NCI-H146 treated with DMSO at 0.1 percent for 48 hours (cell line): ENCODE measurements at regions not wholly inside any gene's neighbourhood (a gene's known extent, or its start where the extent isn't known, plus 50 kb on each side); places are given as distances from the start of the nearest gene placed in this dataset.
A peak's percentile ranks its signal among the peaks of the same experiment; 100 is the strongest.
"Not testable (repeated sequence)": the region's sequence is repeated elsewhere in the genome, so short reads cannot be mapped to it uniquely, and the experiment has no call there.

Source experiments
- DNase-seq: peaks from one replicate; lab custom pipeline; 2025; ENCODE audit not compliant: unreplicated experiment; lab: John Stamatoyannopoulos, UW

DNA sequence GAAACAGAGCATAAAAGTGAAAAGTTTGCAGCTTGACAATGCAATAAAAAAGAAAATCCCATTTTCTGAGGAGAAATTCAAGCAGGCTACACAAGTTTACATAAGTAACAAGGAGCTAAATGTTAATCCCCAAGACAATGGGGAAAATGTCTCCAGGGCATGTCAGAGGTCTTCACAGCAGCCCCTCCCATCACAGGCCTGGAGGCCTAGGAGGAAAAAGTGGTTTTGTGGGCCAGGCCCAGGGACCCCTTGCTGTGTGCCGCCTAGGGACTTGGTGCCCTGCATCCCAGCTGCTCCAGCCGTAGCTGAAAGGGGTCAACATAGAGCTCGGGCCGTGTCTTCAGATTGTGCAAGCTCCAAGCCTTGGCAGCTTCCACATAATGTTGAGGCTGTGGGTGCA is 186.7 kb upstream of the MAP3K1 start:
- not testable (repeated sequence) for DNase-seq

DNA sequence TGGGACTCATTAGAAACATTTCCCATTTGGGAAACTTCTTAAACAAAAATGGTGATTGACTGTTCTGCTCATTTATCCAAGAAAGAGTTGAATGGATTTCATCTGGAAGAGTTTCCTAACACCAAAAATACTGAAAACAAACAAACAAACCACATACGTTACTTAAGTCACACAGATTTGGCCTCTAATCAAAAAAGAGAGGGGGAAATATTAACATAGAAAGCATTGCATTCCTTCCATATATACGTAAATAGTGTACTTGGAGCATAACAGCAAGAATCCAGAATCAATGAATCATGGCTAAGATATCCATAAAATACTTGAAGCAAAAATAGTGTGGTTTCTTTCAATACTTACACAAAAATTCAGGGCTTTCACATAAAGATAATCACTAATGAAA is 189.8 kb upstream of the MAP3K1 start:
- DNase-seq = no peak

DNA sequence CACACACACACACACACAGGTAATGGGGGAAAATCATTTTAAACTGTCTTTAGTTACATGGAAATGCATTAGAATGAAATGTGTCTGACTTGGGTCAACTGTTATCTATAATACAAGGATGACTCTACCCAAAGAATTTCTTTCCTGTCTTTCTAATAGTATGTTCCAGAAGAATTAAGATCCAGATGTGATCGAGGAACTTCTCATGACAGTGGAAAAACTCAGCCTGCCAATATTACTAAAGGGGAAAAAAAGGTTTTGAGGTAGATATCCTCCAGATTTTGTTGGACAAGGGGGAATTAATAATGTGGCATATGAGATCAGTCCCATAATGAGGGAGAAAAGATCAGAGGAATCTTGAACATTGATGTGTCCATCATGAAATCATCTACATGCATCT is 190.6 kb upstream of the MAP3K1 start:
- DNase-seq = no peak

DNA sequence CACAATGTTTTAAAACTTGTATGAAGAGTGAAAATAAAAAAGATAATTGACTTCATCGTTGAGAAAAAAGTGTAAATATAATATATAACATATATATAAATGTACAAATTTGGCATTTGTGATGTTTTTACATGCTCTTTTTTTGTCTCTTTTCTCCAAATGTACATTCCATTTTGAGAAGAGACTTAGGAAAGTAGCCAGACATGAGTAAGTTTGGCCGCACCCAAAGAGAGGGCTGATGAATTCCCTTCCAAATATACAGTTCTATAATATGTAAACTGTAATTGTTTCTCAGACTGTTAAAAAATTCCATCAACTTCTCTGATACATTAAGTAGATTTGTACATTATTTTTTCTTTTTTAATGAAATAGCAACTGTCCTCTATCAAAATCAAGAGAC is 193.2 kb upstream of the MAP3K1 start:
- no peak for DNase-seq

DNA sequence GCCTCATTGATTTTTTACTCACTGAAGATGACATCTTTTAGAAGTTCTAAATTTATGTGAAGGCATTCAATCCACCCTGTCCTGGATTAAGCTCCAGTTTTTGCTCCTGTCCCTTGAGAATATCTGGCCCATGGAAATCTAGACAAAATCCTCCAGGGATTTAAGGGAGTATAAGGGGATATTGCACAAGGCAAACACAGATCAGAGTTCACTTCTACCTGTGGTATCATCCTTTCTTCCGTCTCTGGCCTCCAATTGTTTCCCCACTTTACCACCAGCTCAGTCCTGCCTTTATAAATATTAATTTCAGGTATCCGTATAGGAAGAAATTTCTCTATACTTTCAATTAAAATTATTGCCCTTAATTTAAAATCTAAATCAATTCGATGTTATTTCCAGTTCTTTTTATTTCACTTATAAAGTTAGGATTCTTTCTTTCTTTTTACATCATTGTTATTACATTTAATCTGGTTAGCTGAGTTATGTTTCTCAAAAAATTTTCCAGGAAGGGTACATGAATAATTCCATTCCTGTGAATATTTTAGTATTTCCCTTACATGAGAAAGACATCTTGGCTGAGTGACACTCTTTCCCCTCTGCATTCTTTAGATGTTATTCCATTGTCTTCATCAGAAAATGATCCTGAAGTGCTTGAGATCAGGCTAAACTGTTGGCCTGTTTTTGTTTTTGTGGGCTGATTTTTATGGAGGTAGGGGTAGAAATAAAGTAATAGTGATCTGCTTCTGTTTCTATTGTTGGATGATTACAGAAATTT is 194.3 kb upstream of the MAP3K1 start:
- DNase-seq = no peak

DNA sequence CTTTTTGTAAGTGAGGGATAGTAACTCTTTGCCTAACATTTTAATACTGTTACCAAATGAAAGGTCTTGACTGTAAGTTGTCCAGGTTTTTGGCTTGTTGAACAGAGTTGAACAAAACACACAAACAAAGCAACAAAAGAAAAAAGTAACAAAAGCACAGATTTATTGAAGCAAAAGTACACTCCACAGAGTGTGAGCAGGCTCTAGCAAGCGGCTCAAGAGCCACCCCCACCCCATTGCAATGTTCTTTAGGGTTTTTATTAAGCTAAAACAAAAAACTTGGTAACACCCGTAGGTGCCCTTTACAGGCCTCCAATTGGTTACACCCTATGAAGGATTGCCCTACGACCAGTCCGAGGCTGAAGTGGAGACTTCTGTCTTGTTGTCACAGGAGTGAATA is 197.4 kb upstream of the MAP3K1 start:
- DNase-seq = no peak

DNA sequence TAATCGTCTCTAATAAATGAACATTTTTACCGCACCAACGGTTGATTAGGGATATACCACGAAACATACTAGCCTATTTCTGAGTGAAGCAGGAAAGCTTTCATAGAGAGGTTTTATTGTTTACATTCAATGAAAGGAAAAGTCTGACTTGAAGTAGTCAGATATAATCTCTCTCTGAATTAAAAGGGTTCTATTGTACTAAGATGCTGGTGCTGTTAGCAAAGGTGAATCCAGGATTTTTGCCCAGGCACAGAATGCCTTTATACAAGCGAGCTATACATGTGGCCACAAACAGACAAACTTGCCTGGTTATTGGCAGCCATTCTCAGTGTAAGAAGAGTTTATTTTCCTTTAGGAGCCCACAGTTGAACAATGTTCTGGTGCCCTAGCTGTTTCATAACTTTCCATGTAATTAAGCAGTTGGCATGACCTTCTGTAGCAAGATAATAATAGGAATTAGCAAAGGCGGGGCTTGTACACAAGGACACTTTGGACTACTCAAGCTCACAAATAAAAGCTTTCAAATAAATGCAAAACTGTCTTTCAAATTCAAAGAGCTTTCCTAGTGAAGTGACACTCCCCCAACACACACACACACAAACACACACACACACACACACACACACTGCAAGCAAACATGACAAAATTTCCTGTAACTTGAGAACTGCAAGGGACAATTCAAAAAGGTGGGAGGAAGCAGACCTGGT is 198.7 kb upstream of the MAP3K1 start:
- DNase-seq = peak; percentile 40

DNA sequence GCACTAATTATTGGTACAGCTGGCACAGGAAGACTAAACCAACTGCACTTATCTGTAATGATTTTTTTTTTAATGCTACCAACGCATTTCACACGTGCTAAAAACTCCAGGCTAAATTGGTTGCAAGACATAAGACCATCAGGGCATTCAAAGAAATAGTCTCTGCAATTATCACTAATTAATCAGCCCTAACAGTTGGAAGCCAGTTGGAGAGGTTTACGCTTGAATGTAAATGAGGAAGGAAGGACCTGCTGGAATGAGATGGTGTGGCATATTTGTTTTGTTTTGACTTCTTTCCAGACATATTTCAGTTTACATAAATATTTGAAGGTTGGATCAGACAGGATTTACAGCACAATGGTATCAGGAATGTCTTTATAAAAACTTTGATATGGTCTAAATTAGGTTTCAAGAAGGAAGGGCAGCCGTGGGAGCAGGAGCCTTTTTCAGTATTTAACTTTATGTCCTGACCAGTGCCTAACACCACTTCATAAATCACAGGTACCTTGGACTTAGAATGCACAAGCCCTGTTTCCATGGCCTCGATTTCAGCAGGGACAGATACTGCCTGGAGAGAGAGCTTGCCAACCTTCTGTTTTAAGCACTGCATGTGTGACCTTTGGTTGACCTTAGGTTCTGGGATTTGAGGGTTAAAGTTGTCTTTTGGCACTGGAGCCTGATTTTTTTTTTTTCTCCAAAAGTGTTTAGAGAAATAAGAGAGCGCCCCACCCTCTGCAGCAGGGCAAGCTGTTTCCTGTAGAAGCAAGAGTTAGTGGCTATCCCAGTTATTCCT is 199.8 kb upstream of the MAP3K1 start:
- DNase-seq = no peak

DNA sequence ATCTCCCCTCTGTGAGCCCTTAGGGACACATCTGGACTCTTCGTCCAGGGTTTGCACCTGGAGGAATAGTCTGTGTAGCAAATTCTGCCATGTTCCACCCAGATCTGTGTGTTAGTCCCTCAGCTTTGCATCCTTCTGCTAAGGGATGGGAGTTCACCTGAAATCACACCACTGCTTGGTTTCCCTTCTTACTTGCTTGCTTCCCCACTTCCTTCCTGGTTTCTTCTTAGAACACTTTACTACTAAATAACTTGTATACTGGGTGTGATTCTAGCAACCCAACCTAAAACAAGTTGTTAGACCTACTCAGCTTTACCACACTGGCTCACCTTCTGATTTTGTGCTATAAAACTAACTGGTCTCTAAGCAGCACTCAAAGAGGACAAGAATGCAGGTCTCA is 202.6 kb upstream of the MAP3K1 start:
- DNase-seq = no peak

DNA sequence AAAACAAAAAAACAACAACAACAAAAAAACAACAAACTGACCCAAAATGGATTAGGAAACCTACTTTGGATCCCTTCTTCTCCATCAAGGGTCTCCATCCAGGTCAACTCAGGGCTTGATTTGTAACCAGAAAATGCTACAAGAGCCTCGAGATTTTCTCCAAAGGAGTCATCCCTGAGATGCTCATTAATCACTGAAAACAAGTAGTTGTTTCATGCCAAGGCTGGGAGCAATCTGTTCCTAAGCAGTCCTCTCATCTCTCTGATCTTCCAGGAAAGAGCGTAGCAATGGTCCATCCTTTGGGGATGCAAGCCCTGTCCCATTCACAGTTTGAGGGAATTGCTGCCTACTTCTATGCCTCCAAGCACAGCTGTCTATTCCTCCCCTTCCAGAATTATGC is 203.0 kb upstream of the MAP3K1 start:
- DNase-seq = no peak

DNA sequence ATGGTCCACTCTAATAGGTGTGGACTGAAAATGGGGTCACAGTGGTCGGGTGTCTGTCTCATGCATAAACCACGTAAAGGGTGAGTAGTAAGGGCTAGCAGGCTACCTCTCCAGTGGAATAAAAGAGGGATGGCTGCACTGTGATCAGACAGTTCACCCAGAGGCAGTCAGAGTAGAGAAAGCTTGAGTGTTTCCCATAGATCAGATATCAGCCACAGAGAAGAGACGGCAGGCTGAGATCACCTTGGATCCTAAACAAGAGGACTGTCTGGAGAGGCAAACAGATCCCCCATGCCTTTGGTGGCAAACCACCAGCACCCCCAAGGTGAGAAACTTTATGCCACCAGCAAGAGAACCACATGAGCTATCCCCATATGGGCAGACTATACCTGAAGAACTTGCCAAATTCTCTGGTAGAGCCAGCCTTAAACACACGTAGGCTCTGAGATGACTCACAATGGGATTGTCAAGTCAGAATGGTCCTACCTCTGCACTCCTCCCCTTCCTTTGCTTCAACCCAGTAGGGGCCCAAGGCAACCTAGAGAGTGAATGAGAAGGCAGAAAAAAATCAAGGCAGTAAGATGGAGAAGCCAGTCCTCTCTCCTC is 205.2 kb upstream of the MAP3K1 start:
- DNase-seq = no peak

DNA sequence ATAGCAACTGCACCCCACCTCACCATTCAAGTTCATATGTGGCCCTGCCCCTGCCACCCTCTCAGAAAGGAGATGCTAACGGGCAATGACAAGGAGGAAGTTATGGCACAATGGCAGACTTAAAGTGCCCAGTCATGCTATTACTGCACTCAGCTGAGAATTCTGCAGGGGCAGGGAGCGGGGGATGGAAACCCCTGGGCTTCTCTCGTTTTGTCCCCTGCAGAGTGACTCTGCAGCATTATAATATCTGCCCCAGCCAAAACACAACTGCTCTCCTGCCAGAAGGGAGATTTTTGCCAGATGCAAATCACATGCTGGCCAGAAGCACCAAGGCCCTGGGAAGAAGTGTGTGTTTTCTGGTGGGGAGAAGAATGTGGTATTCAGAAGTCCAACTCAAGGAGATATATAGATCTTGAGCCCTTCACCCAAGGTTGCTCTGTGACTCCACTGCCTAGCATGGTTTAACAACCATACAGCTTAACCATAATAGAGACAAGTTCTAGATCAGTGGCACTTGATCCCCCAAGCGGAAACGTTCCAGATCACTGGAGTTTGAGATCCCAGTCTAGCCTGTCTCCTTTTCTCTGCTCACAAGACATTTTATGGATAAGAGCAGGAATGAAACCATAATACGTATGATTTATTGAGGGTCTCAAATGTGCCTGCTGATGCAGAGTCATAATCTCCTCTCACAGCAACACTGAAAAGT is 207.0 kb upstream of the MAP3K1 start:
- no peak for DNase-seq

DNA sequence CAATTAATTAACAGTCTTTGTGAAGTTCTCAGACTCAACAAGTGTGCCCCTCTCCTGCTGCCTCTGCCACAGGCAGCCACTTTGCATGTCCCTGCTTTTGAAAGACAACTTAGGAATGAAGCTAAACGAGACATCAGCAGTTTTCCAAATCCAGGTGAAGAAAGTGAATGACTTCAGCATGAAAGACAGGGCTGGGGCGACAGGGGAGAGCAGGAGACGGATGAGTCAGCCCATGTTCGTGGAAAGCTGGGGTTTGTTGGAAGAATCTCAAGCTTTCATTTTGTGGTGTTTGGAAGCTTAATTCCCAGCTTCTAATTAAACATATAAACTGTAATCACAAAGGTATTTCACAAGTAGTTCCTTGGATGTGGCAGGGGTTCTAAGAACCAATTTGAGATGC is 207.8 kb upstream of the MAP3K1 start:
- no peak for DNase-seq

DNA sequence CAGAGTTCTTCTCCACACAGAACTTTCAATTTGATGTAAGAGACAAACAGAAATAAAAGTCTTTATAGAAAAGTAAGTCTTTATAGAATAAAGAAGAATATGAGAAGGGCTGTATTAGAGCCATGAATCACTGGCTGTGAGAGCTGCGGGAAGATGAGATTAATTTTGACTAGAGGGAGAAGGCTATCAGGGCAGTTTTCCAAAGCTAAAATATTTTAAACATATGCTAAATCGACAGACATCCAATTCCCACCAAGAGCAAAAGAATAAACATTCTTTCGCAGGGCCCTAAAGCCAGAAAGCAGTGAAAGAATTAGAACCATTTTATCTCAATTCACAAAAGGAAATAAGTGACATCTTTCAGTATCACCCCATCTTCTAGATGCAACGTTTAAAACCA is 208.3 kb upstream of the MAP3K1 start:
- DNase-seq = no peak

DNA sequence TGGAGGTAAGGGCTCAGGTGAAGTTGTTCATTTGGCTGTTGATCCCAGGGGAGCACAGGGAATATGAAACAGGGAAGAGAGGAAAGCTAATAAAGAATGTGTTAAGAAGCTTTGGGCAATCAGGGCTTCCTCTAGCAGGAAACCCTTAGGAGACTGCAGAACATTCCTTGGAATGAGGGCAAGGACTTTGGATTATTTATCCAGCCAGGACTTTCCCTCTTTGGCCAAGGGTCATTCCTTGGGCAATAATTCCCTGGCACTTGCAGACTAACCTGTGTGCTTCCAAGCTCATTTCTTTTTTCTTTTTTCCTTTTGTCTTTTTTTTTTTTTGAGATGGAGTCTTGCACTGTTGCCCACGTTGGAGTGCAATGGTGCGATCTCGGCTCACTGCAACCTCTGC is 209.2 kb upstream of the MAP3K1 start:
- no peak for DNase-seq

DNA sequence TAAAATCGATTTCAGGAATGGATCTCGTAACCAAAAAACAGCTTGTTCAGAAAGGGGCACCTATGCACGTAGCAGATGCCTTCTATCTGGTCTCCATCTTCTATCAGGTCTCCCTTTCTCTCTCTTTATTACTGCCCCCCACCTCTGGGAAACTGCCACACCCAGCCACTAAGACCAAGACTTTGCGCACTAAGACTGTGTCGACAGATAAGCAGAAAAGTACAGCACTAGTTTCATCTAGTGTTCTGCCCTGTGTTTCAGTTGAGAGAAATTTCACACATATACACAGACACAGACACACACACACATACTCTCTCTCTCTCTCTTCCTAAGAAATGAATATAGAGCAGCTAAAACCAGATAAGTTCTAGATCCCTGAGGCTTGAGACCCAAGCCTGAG is 210.1 kb upstream of the MAP3K1 start:
- DNase-seq = no peak

DNA sequence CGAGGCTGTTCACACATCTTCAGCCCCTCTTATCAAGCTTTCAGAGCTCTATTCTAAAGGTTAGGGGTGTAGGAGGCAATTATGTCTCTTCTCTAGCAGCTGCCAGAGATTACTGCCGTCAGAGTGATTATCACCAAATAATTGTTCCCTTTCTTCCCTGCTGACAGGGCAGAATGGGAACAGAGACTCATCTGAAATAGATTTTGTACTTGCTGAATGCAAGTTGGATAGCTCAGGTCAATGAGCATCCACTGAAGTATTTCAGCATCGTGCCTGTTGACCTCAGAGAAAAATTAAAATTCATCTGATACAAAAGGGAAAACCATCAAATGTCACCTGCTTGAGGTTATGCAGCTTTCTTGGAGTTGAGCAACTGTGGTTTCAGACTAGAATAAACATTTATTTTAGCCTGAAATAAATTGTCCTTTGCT is 213.7 kb upstream of the MAP3K1 start:
- DNase-seq = peak; percentile 83

DNA sequence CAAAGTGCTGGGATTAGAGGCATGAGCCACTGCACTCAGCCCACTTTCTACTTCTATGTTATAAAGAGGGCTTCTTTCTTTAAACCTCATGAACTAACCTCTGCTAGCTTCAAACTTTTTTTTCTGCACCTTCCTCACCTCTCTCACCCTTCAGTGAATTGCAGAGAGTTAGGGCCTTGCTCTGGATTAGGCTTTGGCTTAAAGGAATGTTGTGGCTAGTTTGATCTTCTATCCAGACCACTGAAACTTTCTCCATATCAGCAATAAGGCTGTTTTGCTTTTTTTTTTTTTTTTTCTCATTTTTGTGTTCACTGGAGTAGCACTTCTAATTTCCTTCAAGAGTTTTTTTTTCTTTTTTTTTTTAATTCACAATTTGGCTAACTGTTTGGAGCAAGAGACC is 216.4 kb upstream of the MAP3K1 start:
- no peak for DNase-seq

DNA sequence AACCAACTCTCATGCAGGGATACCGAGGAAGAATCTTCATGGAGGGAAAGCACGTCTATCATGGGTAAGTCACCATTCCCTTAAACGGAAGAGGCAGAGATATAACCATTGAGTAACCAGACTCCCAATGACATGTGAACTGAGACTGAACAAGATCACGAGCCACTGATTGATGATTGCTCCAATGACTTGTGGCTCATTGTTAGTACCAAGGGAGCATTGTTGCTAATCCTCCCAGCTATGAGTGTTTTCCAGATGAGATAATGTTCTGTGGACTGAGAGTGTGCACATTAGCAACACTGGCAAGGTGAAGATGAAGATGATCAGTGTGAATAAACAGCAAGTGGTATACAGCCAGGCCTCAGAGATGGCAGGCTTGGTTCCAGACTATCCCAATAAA is 219.2 kb upstream of the MAP3K1 start:
- DNase-seq = no peak

DNA sequence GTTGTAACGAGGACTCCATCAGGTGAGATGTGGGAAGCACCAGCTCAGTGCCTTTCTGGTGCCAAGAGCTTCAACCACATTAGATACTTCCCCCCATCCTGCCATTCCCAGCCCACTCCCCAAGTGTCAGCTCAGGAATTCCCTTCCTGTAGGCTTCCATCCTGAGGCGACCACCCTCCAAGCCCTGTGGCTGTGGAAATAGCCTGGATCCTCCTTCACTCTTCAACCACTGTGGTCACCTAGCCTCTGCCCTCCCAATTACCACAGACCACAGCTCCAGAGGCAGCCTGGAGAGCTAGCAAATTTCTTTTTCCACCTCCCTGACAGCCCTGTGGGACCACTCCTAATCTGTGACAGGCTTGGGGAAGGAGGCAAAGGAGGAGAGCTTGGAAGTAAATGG is 219.8 kb upstream of the MAP3K1 start:
- DNase-seq = no peak

DNA sequence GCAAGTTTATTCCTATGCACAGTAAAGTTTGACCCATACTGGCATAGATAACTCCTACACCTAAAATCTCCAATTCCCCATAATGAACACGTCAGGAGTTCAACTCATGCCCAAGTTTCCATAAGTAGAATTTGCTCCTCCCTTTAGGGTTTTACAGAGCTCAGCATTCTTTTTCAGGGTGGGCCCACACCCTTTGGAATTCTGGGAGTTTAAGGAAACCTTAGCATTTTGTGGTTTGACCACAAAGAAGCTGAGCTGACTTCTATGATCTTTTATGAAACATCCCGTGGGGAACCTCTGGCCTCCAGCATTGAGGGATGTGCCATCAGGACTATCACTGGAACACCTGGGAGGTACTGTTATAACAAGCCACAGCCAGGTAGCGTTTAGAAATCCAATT is 220.6 kb upstream of the MAP3K1 start:
- no peak for DNase-seq
